NB4 (cell line): ENCODE measurements at regions not wholly inside any gene's neighbourhood (a gene's known extent, or its start where the extent isn't known, plus 50 kb on each side); places are given as distances from the start of the nearest gene placed in this dataset.

Source experiments
- CTCF ChIP-seq: IDR thresholded peaks from one replicate; pipeline ENCODE4 v1.5.1; 2012; ENCODE audit warnings: low read depth, low read length
- POLR2A ChIP-seq: IDR thresholded peaks from 2 replicates; pipeline ENCODE4 v1.6.1; 2011; ENCODE audit warnings: mild to moderate bottlenecking; ENCODE audit not compliant: insufficient read length; ENCODE audit errors: extremely low read depth

- TF ChIP-seq CTCF (no peak), POLR2A (no peak)
Measured at GRCh38 chr2:238774980-238775509, 72.8 kb upstream of the TWIST2 start.
